Stromal cell of bone marrow (primary cell): ENCODE measurements at regions not wholly inside any gene's neighbourhood (a gene's known extent, or its start where the extent isn't known, plus 50 kb on each side); places are given as distances from the start of the nearest gene placed in this dataset.

Experiments
- DNase-seq: peaks from one replicate; pipeline ENCODE4 v3.0.0-alpha.2; 2012; ENCODE audit warnings: low read depth

- DNase-seq, result no peak
Observed at GRCh38 chr18:4851301-4851976, 345.6 kb downstream of the AKAIN1 start.

- no peak for DNase-seq
Observed at GRCh38 chr18:4847056-4847455, 350.0 kb downstream of the AKAIN1 start.

DNA sequence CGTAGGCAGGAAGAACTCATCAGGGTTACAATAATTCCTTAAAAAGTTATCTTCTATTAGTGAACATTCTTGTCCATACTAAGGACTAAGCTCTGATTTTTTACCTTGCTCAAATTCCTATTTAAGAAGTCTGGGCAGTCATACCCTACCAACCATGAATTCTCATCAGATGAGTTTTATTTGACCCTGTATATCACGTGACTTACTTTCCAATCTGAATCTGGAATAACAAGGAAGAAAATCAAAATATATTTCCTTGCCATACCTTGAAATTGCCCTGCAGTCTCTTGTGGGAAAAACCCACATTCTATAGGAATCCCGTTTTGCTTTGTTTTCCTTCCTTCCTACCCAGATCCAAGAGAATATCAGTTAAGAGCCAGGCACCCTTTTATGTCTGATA, 352.7 kb downstream of the AKAIN1 start:
- no peak for DNase-seq

DNA sequence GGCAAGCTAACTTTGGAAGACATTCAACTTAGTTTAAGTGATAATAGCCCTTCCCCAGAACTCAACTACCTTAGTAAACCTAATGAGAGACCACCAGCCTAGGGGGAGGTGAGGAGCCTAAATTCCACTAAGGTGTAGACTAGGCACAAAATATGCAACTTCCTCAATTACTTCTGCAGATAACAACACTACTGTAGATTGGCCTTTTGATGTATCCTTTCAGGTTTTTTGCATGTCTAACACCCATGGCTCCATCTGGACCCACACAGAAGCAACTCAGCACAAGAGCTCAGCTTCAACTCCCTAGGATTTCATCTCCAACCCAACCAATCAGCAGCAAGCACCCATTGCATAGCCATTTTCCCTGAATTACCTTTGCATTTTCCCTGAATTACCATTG, 353.3 kb downstream of the AKAIN1 start:
- DNase-seq, result no peak

DNA sequence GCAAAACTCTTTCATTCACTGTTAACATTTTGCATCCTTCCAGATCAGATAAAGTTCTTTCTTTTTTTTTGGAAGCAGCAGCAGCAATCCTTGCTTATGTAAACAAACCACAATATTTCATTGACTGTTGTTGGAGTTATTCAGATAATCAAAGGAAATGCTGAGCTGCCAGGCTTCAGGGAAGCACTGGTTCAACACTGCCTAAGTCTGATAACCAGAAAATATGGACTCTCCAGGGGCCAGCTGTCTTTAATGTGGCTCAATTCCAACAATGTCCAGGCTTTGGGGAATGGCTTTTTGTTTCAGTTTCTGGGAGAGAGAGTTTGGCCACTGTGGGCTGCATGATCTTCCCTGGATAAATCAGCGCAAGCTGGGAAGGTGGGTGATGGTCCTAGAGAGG, 354.3 kb downstream of the AKAIN1 start:
- DNase-seq, result no peak

DNA sequence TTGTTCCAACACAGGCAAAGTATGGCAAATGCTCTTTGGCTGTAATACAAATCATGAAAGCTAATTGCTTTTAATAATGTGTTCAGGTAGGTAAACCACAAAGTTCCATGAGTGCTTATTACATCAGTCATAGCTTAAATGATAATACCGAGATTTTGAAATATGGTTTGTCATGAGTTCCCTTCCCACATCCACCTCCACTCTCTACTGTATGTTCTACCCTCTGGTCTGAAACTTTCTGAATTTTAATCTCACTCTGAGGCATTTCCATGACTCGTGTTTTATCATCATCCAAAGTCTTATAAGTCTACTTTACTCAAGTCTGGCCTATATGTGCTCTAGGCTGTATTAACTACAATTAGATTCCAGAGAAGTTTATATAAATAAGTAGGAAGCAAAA, 354.8 kb downstream of the AKAIN1 start:
- DNase-seq, result no peak

GRCh38 chr18:4839639-4840038, 357.4 kb downstream of the AKAIN1 start:
- DNase-seq, result no peak

- no peak for DNase-seq
Observed at GRCh38 chr18:4836141-4836540, 360.9 kb downstream of the AKAIN1 start.

- no peak for DNase-seq
Observed at GRCh38 chr18:4831791-4832375, 365.2 kb downstream of the AKAIN1 start.

DNA sequence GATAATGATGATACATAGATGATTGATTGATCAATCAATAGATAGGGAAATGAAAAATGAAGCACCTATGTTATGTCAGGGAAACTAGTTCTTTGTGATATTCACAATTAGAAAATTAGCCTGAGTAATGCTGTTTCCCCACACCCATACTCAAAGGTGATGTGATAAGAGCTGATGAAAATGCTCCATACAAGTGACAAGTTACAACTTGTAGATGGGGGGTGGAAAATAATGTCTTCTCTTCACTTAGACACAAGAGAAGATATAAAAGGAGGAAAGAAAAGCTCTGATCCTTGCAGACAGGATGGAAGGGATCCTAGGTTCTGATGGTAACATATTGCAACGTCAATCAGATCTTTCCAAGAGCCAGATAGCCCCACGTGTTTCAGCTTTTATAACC, 365.9 kb downstream of the AKAIN1 start:
- DNase-seq, result no peak

DNA sequence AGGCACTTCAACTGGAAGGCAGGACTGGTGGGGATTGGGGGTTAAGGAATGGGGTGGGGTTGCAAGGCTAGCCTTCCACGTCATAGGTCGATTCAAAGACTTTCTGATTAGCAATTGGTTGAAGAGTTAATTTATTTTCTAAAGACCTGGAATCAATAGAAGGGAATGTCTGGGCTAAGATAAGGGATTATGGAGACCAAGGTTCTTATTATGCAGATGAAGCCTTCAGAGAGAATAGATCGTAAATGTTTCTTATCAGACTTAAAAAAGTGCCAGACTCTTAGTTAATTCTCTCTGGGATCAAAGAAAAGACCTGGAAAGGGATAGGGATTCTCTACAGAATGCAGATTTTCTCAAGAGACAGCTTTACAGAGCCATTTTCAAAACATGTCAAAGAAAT, 368.0 kb upstream of the DLGAP1 start:
- DNase-seq, result no peak

GRCh38 chr18:4821801-4822200, 366.7 kb upstream of the DLGAP1 start:
- no peak for DNase-seq

- no peak for DNase-seq
Observed at GRCh38 chr18:4817665-4818064, 362.6 kb upstream of the DLGAP1 start.

- DNase-seq, result no peak
Observed at GRCh38 chr18:4813708-4814107, 358.6 kb upstream of the DLGAP1 start.

GRCh38 chr18:4808891-4809290, 353.8 kb upstream of the DLGAP1 start:
- no peak for DNase-seq

DNA sequence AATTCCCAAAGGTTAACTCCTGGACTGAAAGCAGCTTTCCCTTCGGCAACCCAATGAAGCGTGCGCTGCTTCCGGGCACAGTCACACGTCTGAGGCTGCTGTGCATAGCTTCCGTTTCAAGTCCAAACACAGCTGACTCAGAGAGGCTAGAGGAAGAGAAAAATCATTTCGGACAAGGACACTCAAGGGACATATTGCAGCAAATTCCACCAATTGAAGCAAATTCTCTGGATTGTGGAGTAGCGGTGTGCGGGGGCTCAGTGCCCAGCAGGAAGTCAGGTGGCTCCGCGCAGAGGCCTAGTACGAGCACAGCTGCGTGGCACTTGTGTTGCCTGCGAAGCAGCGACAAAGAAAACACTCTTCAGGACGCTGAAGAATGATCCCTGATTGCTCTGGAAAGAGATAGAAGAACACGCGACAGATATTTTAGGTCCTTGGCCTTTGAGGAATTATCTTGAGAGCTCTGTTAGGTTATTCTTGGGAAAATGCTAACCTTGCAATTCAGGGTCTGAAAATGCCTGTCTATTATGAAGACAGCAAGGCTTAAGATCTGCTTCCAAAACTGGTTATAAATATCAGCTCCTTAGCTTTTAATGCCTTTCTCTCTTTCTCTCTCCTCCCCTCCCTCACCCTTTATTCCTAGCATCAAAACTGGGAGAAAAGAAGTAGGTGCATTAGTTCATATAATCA, 352.6 kb upstream of the DLGAP1 start:
- no peak for DNase-seq

DNA sequence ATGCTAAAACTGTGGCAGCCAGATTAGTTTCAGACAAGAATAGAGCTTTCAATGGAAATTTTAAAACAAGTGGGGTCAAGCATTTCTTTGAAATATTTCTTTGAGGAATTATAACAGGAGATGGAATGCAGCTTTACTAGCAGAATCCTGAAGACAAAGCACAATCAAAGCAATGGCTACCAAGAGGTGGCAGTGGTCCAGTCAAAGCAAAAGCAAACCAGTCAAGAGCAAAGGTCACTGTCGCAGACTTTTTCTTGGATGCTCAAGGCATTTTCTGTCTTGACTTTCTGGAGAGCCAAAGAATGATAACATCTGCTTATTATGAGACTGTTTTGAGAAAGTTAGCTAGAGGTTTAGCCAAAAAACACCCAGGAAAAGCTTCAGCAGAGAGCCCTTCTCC, 351.2 kb upstream of the DLGAP1 start:
- no peak for DNase-seq

DNA sequence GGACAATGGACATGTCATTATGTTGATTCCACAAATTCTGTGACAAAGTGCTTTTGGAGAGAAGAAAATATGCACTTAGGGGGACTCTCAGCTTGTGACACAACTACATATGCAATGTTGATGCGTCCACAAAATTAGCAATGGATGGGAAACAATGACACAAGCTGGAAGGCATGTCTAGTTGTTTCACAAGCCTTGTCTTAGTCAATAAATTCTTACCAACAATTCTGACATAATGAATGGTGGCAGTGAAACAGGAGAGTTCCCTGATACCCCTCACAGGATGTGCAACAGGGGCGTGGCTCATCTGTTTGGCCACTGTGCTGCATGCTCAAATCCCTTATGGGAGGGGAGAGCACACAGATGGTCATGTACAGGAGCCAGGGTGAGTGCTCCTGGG, 347.2 kb upstream of the DLGAP1 start:
- DNase-seq, result no peak

DNA sequence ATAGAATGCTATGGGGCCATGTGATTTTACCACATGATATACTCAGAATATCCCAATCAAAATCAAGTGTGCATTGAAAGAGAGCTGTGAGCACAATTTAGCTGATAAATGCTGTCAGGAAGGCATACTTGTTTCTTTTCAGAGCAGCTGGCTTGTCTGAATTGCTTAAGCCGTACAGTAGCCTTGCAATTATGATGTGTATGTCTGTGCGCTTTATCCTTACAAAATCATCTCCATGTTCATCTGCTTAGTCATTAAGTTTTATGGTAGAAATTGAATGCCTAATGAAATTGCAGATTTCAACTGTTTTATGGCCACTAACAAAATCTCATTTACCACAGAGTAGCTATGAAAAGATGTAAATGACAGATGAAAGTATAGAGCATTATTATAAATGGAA, 346.0 kb upstream of the DLGAP1 start:
- DNase-seq, result no peak

- DNase-seq, result no peak
Observed at GRCh38 chr18:4797002-4797685, 342.0 kb upstream of the DLGAP1 start.

DNA sequence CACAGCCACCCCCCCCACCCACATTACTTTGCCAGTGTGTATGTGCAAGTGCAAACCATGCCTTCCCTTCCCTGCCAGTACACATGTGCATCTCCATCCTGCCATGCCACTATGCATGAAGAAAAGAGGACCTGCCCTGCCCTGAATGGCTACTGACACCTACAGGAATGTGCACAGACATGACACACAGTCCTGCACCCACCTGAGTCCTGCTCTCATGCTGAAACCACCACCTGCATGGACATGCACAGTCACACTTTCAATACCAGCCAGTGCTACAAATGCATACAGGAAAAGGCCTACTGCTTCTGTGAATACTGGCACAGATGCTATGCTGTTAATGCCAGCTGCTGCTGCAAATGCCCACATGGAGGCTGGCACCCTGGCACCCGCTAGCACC, 334.4 kb upstream of the DLGAP1 start:
- no peak for DNase-seq

DNA sequence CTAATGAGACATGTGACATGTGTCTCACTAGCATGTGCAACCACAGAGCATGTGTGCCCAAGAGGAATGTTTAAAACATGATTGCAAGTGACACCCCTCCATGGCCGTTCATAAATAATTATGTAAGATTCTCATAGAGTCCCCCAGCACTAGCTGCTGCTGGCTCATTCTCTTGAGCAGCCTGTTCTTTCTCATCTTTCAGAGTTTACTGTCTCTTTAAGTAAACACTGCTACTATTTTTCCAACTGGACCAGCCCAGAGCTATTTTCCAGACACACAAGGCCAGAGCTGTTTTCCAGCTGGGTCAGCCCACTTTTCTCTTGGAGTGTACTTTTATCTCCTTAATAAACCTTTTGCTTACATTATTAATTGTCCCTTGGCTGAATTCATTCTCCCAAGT, 326.8 kb upstream of the DLGAP1 start:
- no peak for DNase-seq

GRCh38 chr18:4765401-4765800, 310.3 kb upstream of the DLGAP1 start:
- no peak for DNase-seq
